DOHH2 (cell line): ENCODE measurements at regions not wholly inside any gene's neighbourhood (a gene's known extent, or its start where the extent isn't known, plus 50 kb on each side); places are given as distances from the start of the nearest gene placed in this dataset.

Source experiments
- H3F3A ChIP-seq: fragments of 200-600 bp; sonication (generic), shearing (Covaris generic); 2 replicates; pipeline ENCODE4 v1.6.0; 2016; ENCODE audit warnings: antibody characterized with exemption, mild to moderate bottlenecking; ENCODE audit not compliant: control insufficient read depth, insufficient read depth
- H3K27ac ChIP-seq: fragments of 200-600 bp; sonication (generic); 2 replicates; pipeline ENCODE4 v1.5.1; 2014; ENCODE audit warnings: low read depth, mild to moderate bottlenecking, low read length, moderate library complexity
- H3K27me3 ChIP-seq: fragments of 200-600 bp; sonication (generic); 2 replicates; pipeline ENCODE4 v1.6.1; 2014; ENCODE audit warnings: mild to moderate bottlenecking, low read length, mixed read lengths; ENCODE audit not compliant: control insufficient read depth
- H3K36me3 ChIP-seq: fragments of 200-600 bp; sonication (generic); 2 replicates; pipeline ENCODE4 v1.6.1; 2014; ENCODE audit warnings: mild to moderate bottlenecking, low read length, moderate library complexity, mixed read lengths; ENCODE audit not compliant: control insufficient read depth
- H3K4me1 ChIP-seq: fragments of 200-600 bp; sonication (generic); 2 replicates; pipeline ENCODE4 v1.6.1; 2014; ENCODE audit warnings: mild to moderate bottlenecking, low read length, mixed read lengths; ENCODE audit not compliant: control insufficient read depth
- H3K4me2 ChIP-seq: fragments of 200-600 bp; sonication (generic); 2 replicates; pipeline ENCODE4 v1.6.0; 2014; ENCODE audit warnings: mild to moderate bottlenecking, low read length, moderate library complexity
- H3K4me3 ChIP-seq: fragments of 200-600 bp; sonication (generic); 2 replicates; pipeline ENCODE4 v1.5.1; 2014; ENCODE audit warnings: mild to moderate bottlenecking, low read length, mixed read lengths
- H3K79me2 ChIP-seq: fragments of 200-600 bp; sonication (generic); 2 replicates; pipeline ENCODE4 v1.6.1; 2014; ENCODE audit warnings: mild to moderate bottlenecking, low read length, mixed read lengths; ENCODE audit not compliant: control insufficient read depth
- H3K9me2 ChIP-seq: fragments of 200-600 bp; sonication (generic); replicated peaks from 2 replicates; pipeline ENCODE4 v1.6.1; 2014; ENCODE audit warnings: mild to moderate bottlenecking, low read length, mixed read lengths; ENCODE audit not compliant: control insufficient read depth
- H3K9me3 ChIP-seq: fragments of 200-600 bp; sonication (generic); 2 replicates; pipeline ENCODE4 v1.6.1; 2014; ENCODE audit warnings: antibody characterized with exemption, low read length, mixed read lengths; ENCODE audit not compliant: control insufficient read depth, insufficient read depth
- H4K20me1 ChIP-seq: fragments of 200-600 bp; sonication (generic); 2 replicates; pipeline ENCODE4 v1.6.0; 2014; ENCODE audit warnings: low read depth, mild to moderate bottlenecking, antibody characterized with exemption, low read length, moderate library complexity; ENCODE audit not compliant: control insufficient read depth, insufficient read depth
- CTCF ChIP-seq: fragments of 200-600 bp; sonication (generic); IDR thresholded peaks from one replicate; pipeline ENCODE4 v1.5.1; 2014; ENCODE audit warnings: antibody characterized with exemption, mild to moderate bottlenecking, low read depth, low read length; ENCODE audit not compliant: poor library complexity, severe bottlenecking
- EZH2phosphoT487 ChIP-seq: fragments of 200-600 bp; sonication (generic); IDR thresholded peaks from 2 replicates; pipeline ENCODE4 v1.6.1; 2017; ENCODE audit warnings: borderline replicate concordance, mild to moderate bottlenecking, antibody characterized with exemption, low read length, moderate library complexity, mixed read lengths

DNA sequence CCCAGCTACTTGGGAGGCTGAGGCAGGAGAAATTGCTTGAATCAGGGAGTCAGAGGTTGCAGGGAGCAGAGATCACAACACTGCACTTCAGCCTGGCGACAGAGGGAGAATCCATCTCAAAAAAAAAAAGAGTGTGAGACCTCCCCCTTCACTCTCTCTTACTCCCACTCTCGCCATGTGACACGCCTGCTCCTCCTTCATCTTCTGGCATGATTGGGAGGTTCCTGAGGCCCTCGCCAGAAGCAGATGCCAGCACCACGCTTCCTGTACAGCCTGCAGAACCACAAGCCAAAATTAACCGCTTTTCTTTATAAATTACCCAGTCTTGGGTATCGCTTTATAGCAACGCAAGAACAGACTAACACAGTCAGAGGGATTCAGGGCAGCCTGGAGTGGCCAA lies 66.3 kb upstream of the CREB1 start:
- Histone ChIP-seq H3K36me3 (no peaks in the 10 kb centered on the region), H3K27me3 (no peaks in the 10 kb centered on the region)

GRCh38 chr2:207464007-207464406 lies 65.8 kb upstream of the CREB1 start:
- no peaks in the 10 kb centered on the region for H4K20me1 ChIP-seq
- no peaks in the 10 kb centered on the region for H3K9me3 ChIP-seq
- no peak overlapping the region for H3K4me2 ChIP-seq
- H3K4me3 ChIP-seq: no peak overlapping the region
- TF ChIP-seq CTCF: no peak
- TF ChIP-seq EZH2phosphoT487: no peak
- H3K9me2 ChIP-seq: no peaks in the 10 kb centered on the region
- H3K27me3 ChIP-seq: no peaks in the 10 kb centered on the region
- no peaks in the 10 kb centered on the region for H3K79me2 ChIP-seq
- H3F3A ChIP-seq: no peaks in the 10 kb centered on the region
- H3K27ac ChIP-seq: no peak overlapping the region
- no peaks in the 10 kb centered on the region for H3K36me3 ChIP-seq
- no peaks in the 10 kb centered on the region for H3K4me1 ChIP-seq

More for the DNA sequence above, 66.3 kb upstream of the CREB1 start:
- no peaks in the 10 kb centered on the region for H3K9me3 ChIP-seq
- no peak for TF ChIP-seq CTCF
- TF ChIP-seq EZH2phosphoT487: no peak
- no peak overlapping the region for H3K4me2 ChIP-seq
- no peaks in the 10 kb centered on the region for H4K20me1 ChIP-seq
- no peaks in the 10 kb centered on the region for H3K4me1 ChIP-seq
- no peaks in the 10 kb centered on the region for H3K79me2 ChIP-seq
- no peaks in the 10 kb centered on the region for H3K9me2 ChIP-seq
- no peaks in the 10 kb centered on the region for H3F3A ChIP-seq
- no peak overlapping the region for H3K27ac ChIP-seq
- H3K4me3 ChIP-seq: no peak overlapping the region

GRCh38 chr2:207465894-207466293 lies 63.9 kb upstream of the CREB1 start:
- Histone ChIP-seq H3K9me3 (no peaks in the 10 kb centered on the region), H3K4me1 (no peaks in the 10 kb centered on the region)
- TF ChIP-seq CTCF (no peak), EZH2phosphoT487 (no peak)

DNA sequence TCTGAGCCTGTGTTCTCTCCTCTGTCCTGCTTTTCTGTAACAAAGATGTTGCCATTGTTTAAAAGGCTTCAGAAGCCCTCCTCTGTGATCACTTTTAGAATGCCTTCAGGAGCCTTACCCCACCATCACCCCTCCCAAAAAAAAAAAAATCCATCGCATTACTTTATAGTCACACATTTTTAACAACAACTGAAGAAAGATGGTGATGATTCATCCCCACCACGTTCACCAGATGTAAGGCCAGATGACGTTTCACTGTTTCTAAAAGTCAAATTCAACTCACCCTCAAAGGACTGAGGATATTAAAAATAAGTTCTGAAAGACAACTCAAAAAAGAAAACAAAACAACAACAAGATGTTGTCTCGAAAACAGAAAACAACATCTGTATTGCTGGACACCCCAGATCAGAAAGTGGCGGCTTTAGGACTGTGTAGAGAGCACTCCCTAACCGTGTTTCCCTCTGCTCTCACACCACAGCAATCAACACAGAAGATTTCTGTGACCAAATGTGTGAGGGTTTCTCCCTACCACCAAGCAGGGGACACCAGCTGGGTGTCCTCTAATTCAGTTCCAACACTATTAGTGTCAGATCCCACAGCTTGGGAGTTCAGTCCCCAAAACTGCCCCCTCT lies 61.9 kb upstream of the CREB1 start:
- no peaks in the 10 kb centered on the region for H3K4me1 ChIP-seq
- H3K27ac ChIP-seq: no peak overlapping the region
- H3K4me3 ChIP-seq: no peak overlapping the region
- no peaks in the 10 kb centered on the region for H3K36me3 ChIP-seq
- H3K27me3 ChIP-seq: peaks cover 11% of the 10 kb centered on the region; the same call in 1 of the 2 replicates
- no peak overlapping the region for H3K4me2 ChIP-seq
- no peaks in the 10 kb centered on the region for H3K9me2 ChIP-seq
- no peaks in the 10 kb centered on the region for H3K9me3 ChIP-seq
- no peaks in the 10 kb centered on the region for H3F3A ChIP-seq
- H3K79me2 ChIP-seq: no peaks in the 10 kb centered on the region
- TF ChIP-seq EZH2phosphoT487 (no peak), CTCF (no peak)
- no peaks in the 10 kb centered on the region for H4K20me1 ChIP-seq

More at GRCh38 chr2:207465894-207466293, 63.9 kb upstream of the CREB1 start:
- H3F3A ChIP-seq: no peaks in the 10 kb centered on the region
- H3K27ac ChIP-seq: no peak overlapping the region
- H4K20me1 ChIP-seq: no peaks in the 10 kb centered on the region
- H3K4me3 ChIP-seq: no peak overlapping the region
- H3K4me2 ChIP-seq: no peak overlapping the region
- H3K27me3 ChIP-seq: 0 out of 2 replicates have a peak, but pooled peaks cover 2% of the 10 kb centered on the region
- H3K36me3 ChIP-seq: no peaks in the 10 kb centered on the region
- H3K79me2 ChIP-seq: no peaks in the 10 kb centered on the region
- no peaks in the 10 kb centered on the region for H3K9me2 ChIP-seq
